Esophagus muscularis mucosa (tissue), 4 donors: ENCODE measurements at regions not wholly inside any gene's neighbourhood (a gene's known extent, or its start where the extent isn't known, plus 50 kb on each side); places are given as distances from the start of the nearest gene placed in this dataset.
A peak's percentile ranks its signal among the peaks of the same experiment; 100 is the strongest.

Source experiments
- DNase-seq: peaks from one replicate; pipeline ENCODE4 v3.0.0-alpha.2; 2017; ENCODE audit errors: extremely low spot score
- H3K27ac ChIP-seq, 4 donors: fragments of 200-600 bp; sonication (generic); replicated peaks in 1 of 4; 1 replicate in 3 of 4; 2 replicates in 1 of 4; pipeline ENCODE4 v1.5.1; 2016 to 2019; ENCODE audit warnings: mild to moderate bottlenecking in 1 of 4
- H3K27me3 ChIP-seq, 4 donors: fragments of 200-600 bp; sonication (generic); one replicate each; pipeline versions ENCODE4 v1.5.1 to v1.6.0; 2016 to 2019
- H3K36me3 ChIP-seq, 4 donors: fragments of 200-600 bp; sonication (generic); one replicate each; pipeline ENCODE4 v1.5.1; 2016 to 2019
- H3K4me1 ChIP-seq, 4 donors: fragments of 200-600 bp; sonication (generic); one replicate each; pipeline ENCODE4 v1.5.1; 2016 to 2019
- H3K4me3 ChIP-seq, 4 donors: fragments of 200-600 bp; sonication (generic); 1 replicate in 2 of 4; 2 replicates in 2 of 4; pipeline ENCODE4 v1.5.1; 2016 to 2019; ENCODE audit warnings: mild to moderate bottlenecking in 4 of 4, moderate library complexity in 1 of 4
- H3K9me3 ChIP-seq, 4 donors: fragments of 200-600 bp; sonication (generic); 1 replicate in 3 of 4; 2 replicates in 1 of 4; pipeline ENCODE4 v1.5.1; 2016 to 2019
- EP300 ChIP-seq: sonication (generic); formaldehyde crosslinking; IDR thresholded peaks from one replicate; pipeline ENCODE4 v1.6.1; 2017; ENCODE audit warnings: antibody characterized with exemption
- POLR2A ChIP-seq: fragments of 450-650 bp; IDR thresholded peaks from one replicate; pipeline ENCODE4 v1.6.1; 2017; ENCODE audit warnings: antibody characterized with exemption, moderate library complexity, mild to moderate bottlenecking, low read depth
- POLR2AphosphoS5 ChIP-seq, 2 donors: sonication (generic); formaldehyde crosslinking; IDR thresholded peaks; one replicate each; pipeline ENCODE4 v1.6.1; 2017; ENCODE audit warnings: antibody characterized with exemption in 2 of 2
- WGBS: methylation state at CpG from one replicate; pipeline ENCODE4 v1.1.5; 2018; 5-methylcytosine and 5-hydroxymethylcytosine counted together
- intact Hi-C: fragments of 100-400 bp; cut with DNase I; formaldehyde crosslinking; loops from one replicate; pipeline ENCODE4 v1.15.1; 2023
- TF ChIP-seq, protein P1 (sequence below), 3 experiments: fragments of 200-600 bp in 2 of 3; fragments of 450-650 bp in 1 of 3; sonication (generic) in 2 of 3; IDR thresholded peaks; one replicate each; pipeline ENCODE4 v1.5.1; 2017 to 2019; ENCODE audit warnings: antibody characterized with exemption in 3 of 3, mild to moderate bottlenecking in 2 of 3, moderate library complexity in 1 of 3

- no peak for DNase-seq
- TF ChIP-seq POLR2AphosphoS5 (IDR thresholded peaks at IDR 0.05) (no peak), EP300 (no peak), POLR2A (no peak)
- TF ChIP-seq, protein P1, sequence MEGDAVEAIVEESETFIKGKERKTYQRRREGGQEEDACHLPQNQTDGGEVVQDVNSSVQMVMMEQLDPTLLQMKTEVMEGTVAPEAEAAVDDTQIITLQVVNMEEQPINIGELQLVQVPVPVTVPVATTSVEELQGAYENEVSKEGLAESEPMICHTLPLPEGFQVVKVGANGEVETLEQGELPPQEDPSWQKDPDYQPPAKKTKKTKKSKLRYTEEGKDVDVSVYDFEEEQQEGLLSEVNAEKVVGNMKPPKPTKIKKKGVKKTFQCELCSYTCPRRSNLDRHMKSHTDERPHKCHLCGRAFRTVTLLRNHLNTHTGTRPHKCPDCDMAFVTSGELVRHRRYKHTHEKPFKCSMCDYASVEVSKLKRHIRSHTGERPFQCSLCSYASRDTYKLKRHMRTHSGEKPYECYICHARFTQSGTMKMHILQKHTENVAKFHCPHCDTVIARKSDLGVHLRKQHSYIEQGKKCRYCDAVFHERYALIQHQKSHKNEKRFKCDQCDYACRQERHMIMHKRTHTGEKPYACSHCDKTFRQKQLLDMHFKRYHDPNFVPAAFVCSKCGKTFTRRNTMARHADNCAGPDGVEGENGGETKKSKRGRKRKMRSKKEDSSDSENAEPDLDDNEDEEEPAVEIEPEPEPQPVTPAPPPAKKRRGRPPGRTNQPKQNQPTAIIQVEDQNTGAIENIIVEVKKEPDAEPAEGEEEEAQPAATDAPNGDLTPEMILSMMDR (IDR thresholded peaks at IDR 0.05) = no peak
- Histone ChIP-seq H3K36me3 (no peaks in the 10 kb centered on the region), H3K9me3 (no peaks in the 10 kb centered on the region), H3K27ac (no peak overlapping the region), H3K27me3 (peaks cover 0 to 23% (median 0%) of the 10 kb centered on the region in 4 donors), H3K4me1 (peaks cover 0 to 13% (median 12%) of the 10 kb centered on the region in 4 donors), H3K4me3 (peak overlapping the region in 3 of 4 donors; percentile 11 to 21 (median 14))
- WGBS = 42% methylated on average over 11 of the region's 11 CpGs
- intact Hi-C loops = no loop called here
Measured at GRCh38 chr2:16104949-16105668, 164.8 kb downstream of the MYCN start.

DNA sequence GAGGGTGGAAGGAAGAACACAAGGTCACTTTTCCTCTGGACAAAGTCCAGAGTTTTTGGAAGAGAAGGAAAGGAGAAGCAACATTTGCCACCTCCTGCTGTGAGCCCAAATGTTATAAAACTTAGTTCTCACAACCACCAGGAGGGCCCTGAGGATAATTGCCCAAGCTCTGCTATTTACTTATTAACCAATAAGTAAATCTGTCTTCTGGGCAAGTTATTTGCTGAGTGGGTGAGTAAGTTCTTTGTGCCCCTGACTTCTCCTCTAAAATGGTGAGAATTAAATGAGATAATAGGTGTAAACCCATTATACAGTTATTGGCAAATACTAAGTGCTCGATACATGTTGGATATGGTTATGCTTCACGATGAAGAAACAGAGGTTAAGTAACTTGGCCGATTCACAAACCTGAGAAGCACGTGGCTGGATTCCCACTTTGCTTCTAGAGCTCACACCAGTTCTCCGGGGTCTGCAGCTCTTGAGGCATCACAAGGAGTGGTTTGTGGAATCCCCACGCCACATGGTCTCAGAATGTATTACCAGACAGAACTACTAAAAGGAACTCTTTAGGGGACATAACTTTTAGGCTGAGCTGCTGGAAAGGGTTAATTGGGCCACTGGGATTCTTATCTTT lies 164.1 kb downstream of the MYCN start:
- Histone ChIP-seq H3K27me3 (peaks cover 0 to 23% (median 0%) of the 10 kb centered on the region in 4 donors), H3K4me1 (peaks cover 0 to 13% (median 12%) of the 10 kb centered on the region in 4 donors), H3K4me3 (no peak overlapping the region), H3K9me3 (no peaks in the 10 kb centered on the region), H3K36me3 (no peaks in the 10 kb centered on the region), H3K27ac (no peak overlapping the region)
- TF ChIP-seq POLR2A = no peak
- TF ChIP-seq, protein P1 (IDR thresholded peaks at IDR 0.05) = no peak
- no peak for TF ChIP-seq EP300
- no peak for TF ChIP-seq POLR2AphosphoS5 (IDR thresholded peaks at IDR 0.05)
- intact Hi-C loops = no loop called here
- DNase-seq = no peak
- WGBS = 86% methylated on average over 6 of the region's 6 CpGs

DNA sequence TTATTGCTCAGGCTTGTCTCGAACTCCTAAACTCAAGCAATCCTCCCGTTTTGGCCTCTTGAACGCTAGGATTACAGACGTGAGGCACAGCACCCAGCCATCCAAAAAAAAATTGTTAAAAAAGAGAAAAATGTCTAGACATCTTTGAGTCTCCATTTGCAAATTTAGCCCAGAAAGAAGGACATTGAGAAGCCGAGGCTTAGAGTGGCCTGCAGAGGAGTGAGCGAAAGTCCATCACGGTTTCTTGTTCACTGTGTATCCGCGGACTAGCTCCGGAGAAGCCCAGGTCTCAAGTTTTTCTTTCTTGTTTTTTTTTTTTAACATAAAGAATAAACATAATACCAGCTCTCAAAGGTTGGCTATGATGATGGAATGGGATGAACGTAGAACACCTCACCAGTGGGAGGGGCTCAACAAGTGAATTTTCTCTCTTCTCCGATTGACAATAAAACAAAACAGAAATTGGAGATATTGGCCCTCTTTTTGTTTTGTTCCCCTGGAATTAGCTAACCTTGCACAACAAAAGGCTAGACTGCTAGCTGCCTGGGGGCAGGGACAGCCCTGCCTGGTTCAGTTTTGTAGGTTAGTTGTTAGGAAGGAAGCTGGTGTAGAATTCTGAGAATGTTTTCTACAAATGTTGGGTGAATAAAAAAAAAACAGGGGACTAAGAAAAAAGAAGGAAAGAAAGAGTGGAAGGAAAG lies 163.4 kb downstream of the MYCN start:
- peaks cover 0 to 13% (median 12%) of the 10 kb centered on the region in 4 donors for H3K4me1 ChIP-seq
- peaks cover 0 to 23% (median 0%) of the 10 kb centered on the region in 4 donors for H3K27me3 ChIP-seq
- no peak for DNase-seq
- no peaks in the 10 kb centered on the region for H3K9me3 ChIP-seq
- no peaks in the 10 kb centered on the region for H3K36me3 ChIP-seq
- no peak overlapping the region for H3K27ac ChIP-seq
- H3K4me3 ChIP-seq = no peak overlapping the region
- WGBS = 84% methylated on average over 12 of the region's 12 CpGs
- no peak for TF ChIP-seq EP300
- TF ChIP-seq POLR2AphosphoS5 (IDR thresholded peaks at IDR 0.05) = no peak
- TF ChIP-seq POLR2A = no peak
- TF ChIP-seq, protein P1 (IDR thresholded peaks at IDR 0.05) = no peak
- intact Hi-C loops = no loop called here

GRCh38 chr2:16102976-16103380 lies 162.6 kb downstream of the MYCN start:
- no peaks in the 10 kb centered on the region for H3K36me3 ChIP-seq
- 68% methylated on average over 5 of the region's 16 CpGs for WGBS
- DNase-seq = no peak
- intact Hi-C loops = no loop called here
- no peak for TF ChIP-seq POLR2AphosphoS5 (IDR thresholded peaks at IDR 0.05)
- TF ChIP-seq, protein P1 (IDR thresholded peaks at IDR 0.05) = no peak
- TF ChIP-seq POLR2A = no peak
- H3K4me1 ChIP-seq = peaks cover 0 to 13% (median 12%) of the 10 kb centered on the region in 4 donors
- H3K9me3 ChIP-seq = no peaks in the 10 kb centered on the region
- no peak overlapping the region for H3K27ac ChIP-seq
- peaks cover 0 to 22% (median 0%) of the 10 kb centered on the region in 4 donors for H3K27me3 ChIP-seq
- H3K4me3 ChIP-seq = no peak overlapping the region
